Dermis blood vessel endothelial cell (primary cell): ENCODE measurements at regions not wholly inside any gene's neighbourhood (a gene's known extent, or its start where the extent isn't known, plus 50 kb on each side); places are given as distances from the start of the nearest gene placed in this dataset.

Experiments
- DNase-seq: peaks from one replicate; pipeline ENCODE4 v3.0.0; 2010

- no peak for DNase-seq
Observed at GRCh38 chr1:80869299-80869698, 931.4 kb upstream of the ADGRL2 start.

GRCh38 chr1:80847904-80848303 lies 952.8 kb upstream of the ADGRL2 start:
- no peak for DNase-seq

GRCh38 chr1:80846966-80847365 lies 953.8 kb upstream of the ADGRL2 start:
- DNase-seq = no peak

- DNase-seq = no peak
Observed at GRCh38 chr1:80842796-80843195, 957.9 kb upstream of the ADGRL2 start.

- DNase-seq = no peak
Observed at GRCh38 chr1:80841261-80841660, 959.5 kb upstream of the ADGRL2 start.

GRCh38 chr1:80837066-80837465 lies 963.7 kb upstream of the ADGRL2 start:
- no peak for DNase-seq

GRCh38 chr1:80836505-80836904 lies 964.2 kb upstream of the ADGRL2 start:
- no peak for DNase-seq

- no peak for DNase-seq
Observed at GRCh38 chr1:80827666-80828065, 973.1 kb upstream of the ADGRL2 start.

GRCh38 chr1:80825067-80825466 lies 975.7 kb upstream of the ADGRL2 start:
- DNase-seq = no peak

- no peak for DNase-seq
Observed at GRCh38 chr1:80818211-80818610, 982.5 kb upstream of the ADGRL2 start.

- no peak for DNase-seq
Observed at GRCh38 chr1:80807981-80808380, 992.8 kb upstream of the ADGRL2 start.

GRCh38 chr1:80806431-80806830 lies 994.3 kb upstream of the ADGRL2 start:
- no peak for DNase-seq

GRCh38 chr1:80801695-80802094 lies 999.0 kb upstream of the ADGRL2 start:
- DNase-seq = no peak

- no peak for DNase-seq
Observed at GRCh38 chr1:80799457-80799856, 1001.3 kb upstream of the ADGRL2 start.

GRCh38 chr1:80779275-80779674 lies 1021.5 kb upstream of the ADGRL2 start:
- no peak for DNase-seq

- no peak for DNase-seq
Observed at GRCh38 chr1:80778094-80778840, 1022.5 kb upstream of the ADGRL2 start.

GRCh38 chr1:80776266-80776665 lies 1024.5 kb upstream of the ADGRL2 start:
- DNase-seq = no peak

- no peak for DNase-seq
Observed at GRCh38 chr1:80769208-80769750, 1031.5 kb upstream of the ADGRL2 start.

- DNase-seq = no peak
Observed at GRCh38 chr1:80767711-80768110, 1033.0 kb upstream of the ADGRL2 start.

- no peak for DNase-seq
Observed at GRCh38 chr1:80759354-80759753, 1041.4 kb upstream of the ADGRL2 start.

GRCh38 chr1:80755944-80756343 lies 1044.8 kb upstream of the ADGRL2 start:
- no peak for DNase-seq

GRCh38 chr1:80751204-80751603 lies 1049.5 kb upstream of the ADGRL2 start:
- DNase-seq = no peak

GRCh38 chr1:80731241-80731894 lies 1069.4 kb upstream of the ADGRL2 start:
- no peak for DNase-seq

- DNase-seq = no peak
Observed at GRCh38 chr1:80722611-80723010, 1078.1 kb upstream of the ADGRL2 start.
